ENCODE measurements at regions not wholly inside any gene's neighbourhood (a gene's known extent, or its start where the extent isn't known, plus 50 kb on each side); places are given as distances from the start of the nearest gene placed in this dataset.

- DNase-seq (ENCODE audit: low read depth in 3 of 3) = no peak
These were observed 420.7 kb downstream of the INSC start for GRCh38 chr11:15535414-15535813.

DNA sequence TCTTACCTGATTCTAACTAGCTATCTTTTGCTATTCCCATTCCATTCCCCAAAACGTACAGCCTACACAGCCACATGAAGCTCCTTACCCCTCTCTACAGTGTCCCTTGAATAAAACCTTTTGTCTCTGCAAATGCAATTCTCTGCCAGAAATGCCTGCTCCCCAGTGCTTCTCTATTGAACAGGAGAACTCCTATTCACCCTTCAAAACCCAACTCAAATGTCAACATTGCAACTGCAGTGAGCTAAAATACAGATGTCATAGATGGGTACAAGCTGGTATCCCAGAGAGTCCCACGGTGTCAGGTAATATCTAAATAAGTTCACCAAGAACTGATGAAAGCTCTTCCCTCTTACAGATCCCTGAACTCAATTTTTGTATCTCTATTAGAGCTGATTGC is 421.7 kb downstream of the INSC start:
- no peak for DNase-seq (ENCODE audit: low read depth in 3 of 3)

GRCh38 chr11:15539645-15540044 is 424.9 kb downstream of the INSC start:
- no peak for DNase-seq (ENCODE audit: low read depth in 3 of 3)

DNA sequence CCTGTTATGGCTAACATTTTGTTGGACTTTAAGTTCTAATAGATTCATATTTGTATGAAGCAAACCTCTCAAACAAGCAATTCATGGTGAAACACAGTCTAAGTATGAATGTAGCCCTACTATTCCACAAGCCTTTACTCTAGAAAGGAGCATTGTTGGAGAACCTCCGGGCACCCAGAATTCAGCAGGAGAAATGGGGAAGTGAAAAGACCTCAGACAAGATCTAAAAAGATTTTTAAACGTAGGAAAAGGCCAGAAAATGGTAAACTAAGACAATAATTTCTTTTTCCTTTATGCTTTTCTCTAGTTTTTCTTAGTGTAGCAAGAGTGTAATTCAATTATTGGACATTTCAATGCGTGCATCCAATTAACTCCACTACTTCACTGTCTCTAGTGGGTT is 426.4 kb downstream of the INSC start:
- DNase-seq (ENCODE audit: low read depth in 3 of 3) = no peak

- no peak for DNase-seq (ENCODE audit: low read depth in 3 of 3)
These were observed 429.6 kb downstream of the INSC start for GRCh38 chr11:15544353-15544752.

- DNase-seq (ENCODE audit: low read depth in 3 of 3) = no peak
These were observed 433.0 kb downstream of the INSC start for GRCh38 chr11:15547685-15548084.

- no peak for DNase-seq (ENCODE audit: low read depth in 3 of 3)
These were observed 437.5 kb downstream of the INSC start for GRCh38 chr11:15551901-15552851.

DNA sequence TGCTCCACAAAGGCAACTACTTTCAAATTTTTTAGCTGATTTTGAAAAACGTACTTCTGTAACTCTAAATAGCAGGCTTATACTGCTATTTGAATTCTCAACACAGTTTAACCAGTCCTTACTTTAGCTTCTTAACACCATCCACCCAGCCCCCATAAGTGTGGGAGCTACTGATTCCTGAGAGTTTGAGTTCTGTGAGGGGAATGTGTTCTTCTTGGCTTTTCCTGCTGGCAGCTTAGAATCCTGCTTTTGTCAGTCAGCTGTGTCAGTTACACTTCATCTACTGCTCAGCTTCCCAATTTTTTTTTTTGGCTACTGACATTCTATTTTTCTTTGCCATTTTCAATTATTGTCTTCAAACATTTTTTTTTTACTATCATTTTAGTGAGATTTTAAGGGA is 440.4 kb downstream of the INSC start:
- DNase-seq (ENCODE audit: low read depth in 3 of 3) = no peak

GRCh38 chr11:15557457-15558230 is 442.9 kb downstream of the INSC start:
- no peak for DNase-seq (ENCODE audit: low read depth in 3 of 3)

GRCh38 chr11:15558513-15559181 is 443.9 kb downstream of the INSC start:
- DNase-seq (ENCODE audit: low read depth in 3 of 3) = no peak

GRCh38 chr11:15560689-15561467 is 446.2 kb downstream of the INSC start:
- DNase-seq (ENCODE audit: low read depth in 3 of 3) = no peak

DNA sequence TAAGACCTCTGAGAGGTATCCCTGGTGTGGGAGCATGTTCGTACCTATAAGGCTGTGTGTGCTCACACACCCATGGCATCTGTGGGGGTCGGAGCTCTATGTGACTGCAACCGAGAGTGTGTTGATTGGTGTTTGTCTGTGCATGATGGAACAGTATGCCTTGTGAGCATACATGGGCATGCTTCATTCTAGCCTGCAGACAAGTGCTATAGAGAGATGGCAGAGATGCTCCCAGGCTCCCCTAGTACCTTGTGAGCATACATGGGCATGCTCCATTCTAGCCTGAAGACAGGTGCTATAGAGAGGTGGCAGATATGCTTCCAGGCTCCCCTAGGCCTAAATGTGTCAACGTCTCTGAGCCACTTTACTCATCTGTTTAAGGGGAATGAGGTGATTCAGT is 447.5 kb downstream of the INSC start:
- no peak for DNase-seq (ENCODE audit: low read depth in 3 of 3)

GRCh38 chr11:15563054-15563453 is 448.3 kb downstream of the INSC start:
- no peak for DNase-seq (ENCODE audit: low read depth in 3 of 3)

- no peak for DNase-seq (ENCODE audit: low read depth in 3 of 3)
These were observed 451.2 kb downstream of the INSC start for GRCh38 chr11:15565880-15566279.

DNA sequence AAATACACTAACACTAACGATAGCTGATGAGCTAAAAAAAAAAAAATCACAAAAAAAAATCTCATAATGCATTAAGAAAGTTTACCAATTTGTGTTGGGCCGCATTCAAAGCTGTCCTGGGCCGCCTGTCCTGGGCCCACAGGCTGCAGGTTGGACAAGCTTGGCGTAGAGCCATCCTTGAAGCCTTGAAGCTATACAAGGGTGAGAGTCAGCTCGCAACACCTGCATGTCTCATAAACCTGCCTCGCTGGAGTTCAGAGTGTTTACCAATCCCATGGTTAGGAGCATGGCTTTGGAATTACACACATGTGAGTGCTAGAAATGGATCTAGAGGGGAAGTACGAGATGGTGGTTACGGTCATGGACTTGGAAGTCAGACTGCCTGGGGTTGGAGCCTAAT is 453.7 kb downstream of the INSC start:
- no peak for DNase-seq (ENCODE audit: low read depth in 3 of 3)

DNA sequence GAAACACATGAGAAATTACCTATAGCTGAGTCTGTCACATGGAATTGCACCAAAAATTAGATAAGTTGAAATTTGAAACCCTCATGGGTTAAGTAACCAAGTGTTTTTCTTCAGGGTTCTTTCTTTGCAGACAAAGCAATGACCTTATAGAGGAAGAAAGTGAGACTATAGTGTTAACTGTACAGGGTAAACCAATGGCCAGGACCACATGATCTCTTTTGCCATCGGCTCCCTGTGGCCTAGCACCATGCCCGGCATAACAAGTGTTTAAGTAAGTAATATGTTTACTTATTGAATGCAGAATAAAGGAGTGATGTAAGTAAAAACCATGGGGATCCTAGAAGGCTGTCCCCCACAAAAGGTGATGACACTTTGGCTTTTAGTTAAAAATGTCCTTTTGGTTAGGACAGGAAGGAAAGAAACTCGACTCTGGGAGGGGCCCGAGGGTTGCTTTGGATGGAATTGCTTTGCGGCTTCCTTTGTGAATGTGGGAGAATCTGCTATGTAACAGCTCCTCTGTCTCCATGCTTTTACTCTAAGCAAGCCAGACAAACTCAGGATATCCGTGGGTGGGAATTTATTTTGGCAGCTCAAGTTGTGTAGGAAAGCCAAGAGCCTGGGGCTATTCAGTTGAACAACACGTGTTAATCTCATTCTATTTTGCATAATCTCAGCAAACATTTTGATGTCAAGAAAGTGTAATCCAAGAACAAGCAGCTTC is 454.7 kb downstream of the INSC start:
- no peak for DNase-seq (ENCODE audit: low read depth in 3 of 3)

DNA sequence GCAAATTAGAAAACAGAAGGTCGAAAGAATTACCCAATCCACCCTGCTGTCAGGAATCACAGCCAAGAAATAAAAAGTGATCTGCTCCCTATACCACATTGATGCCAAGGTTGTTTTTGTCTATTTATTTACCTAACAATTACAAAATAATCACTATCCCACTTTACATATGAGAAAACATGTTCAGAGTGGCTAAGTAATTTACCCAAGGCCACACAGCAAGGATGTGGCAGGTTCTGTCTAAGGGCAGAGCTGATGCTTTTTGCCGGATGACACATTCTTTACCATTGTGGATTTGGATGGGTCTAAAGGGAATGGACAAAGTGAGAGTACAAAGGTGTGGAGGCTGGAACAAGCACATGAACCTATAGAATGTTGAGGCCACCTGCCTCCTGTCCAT is 460.7 kb downstream of the INSC start:
- no peak for DNase-seq (ENCODE audit: low read depth in 3 of 3)

GRCh38 chr11:15576769-15577168 is 462.0 kb downstream of the INSC start:
- no peak for DNase-seq (ENCODE audit: low read depth in 3 of 3)

DNA sequence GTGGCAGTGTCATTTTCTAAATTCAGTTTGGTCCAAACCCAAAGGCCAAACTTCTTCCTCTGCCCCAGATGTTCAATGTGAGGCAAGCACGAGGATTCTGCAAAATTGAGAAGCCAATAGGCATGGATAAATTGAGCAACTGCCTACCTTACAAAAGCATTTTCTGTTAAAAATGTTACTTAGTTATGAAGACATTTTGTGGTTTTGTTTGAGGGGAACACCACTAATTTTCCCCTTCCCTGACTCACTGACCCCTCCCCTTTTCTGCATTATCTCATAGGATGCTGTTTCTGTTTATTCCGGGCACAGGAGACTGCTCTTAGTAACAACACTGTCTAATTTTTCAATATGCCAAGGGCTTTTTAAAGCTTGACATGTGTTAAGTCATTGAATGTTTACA is 462.8 kb downstream of the INSC start:
- DNase-seq (ENCODE audit: low read depth in 3 of 3) = no peak

DNA sequence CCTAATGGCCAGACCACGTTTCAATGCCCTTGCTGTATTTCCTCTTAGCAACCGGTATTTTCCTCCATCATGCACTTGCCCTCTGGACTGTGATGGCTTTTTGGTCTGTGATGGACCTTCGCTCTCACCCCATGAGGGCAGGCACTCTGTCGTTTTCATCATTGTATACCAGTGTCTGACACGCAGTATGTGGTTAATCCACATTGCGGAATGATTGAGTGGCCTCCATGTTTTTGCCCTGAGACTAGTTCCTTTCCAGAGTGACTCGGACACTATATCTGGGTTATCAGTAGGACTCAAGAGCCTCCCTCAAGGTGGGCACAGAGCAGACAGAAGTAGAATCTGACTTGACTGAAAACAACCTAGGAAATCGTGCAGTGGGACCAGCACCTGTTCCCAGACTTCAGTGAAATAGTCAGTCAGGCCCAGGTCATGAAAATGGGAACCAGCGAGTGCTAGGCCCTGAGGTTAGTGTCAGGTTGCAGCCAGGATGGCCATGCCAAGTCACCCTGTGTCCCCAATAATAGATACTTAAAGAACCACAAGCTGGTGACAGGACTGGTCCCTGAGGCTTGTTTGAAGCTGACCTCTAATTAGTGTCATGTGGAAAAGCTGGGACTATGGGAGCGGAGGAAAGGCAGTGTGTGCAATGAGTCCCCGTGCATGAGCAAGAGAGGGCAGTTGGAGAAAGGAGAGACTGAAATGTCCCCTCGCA is 464.7 kb downstream of the INSC start:
- DNase-seq (ENCODE audit: low read depth in 3 of 3) = no peak

All from stimulated activated CD4-positive, alpha-beta T cell treated with anti-CD3 and anti-CD28 coated beads, TNF-alpha, amount 100 ng/mL, for 4 hours (primary cell).